ENCODE measurements at regions not wholly inside any gene's neighbourhood (a gene's known extent, or its start where the extent isn't known, plus 50 kb on each side); places are given as distances from the start of the nearest gene placed in this dataset.
"Not testable (repeated sequence)": the region's sequence is repeated elsewhere in the genome, so short reads cannot be mapped to it uniquely, and the experiment has no call there.

DNA sequence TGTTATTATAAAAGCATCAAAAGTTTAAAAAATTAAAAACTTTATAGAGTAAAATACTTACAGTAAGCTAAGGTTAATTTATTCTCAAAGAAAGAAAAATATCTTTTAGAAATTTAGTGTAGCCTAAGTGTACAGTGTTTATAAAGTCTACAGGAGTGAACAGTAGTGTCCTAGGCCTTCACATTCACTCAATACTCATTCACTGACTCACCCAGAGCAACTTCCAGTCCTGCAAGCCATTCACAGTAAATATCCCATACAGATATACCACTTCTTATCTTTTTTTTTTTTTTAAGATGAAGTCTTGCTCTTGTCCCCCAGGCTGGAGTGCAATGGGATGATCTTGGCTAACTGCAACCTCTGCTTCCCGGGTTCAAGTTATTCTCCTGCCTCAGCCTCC is 73.1 kb upstream of the FST start:
- no peak for DNase-seq (ENCODE audit: low spot score)
- WGBS, result 95% methylated on average over 1 of the region's 1 CpG
- Histone ChIP-seq H3K9me3 (no peaks in the 10 kb centered on the region), H3K4me3 (no peak overlapping the region), H3K4me1 (replicated peaks) (no peaks in the 10 kb centered on the region), H3K27ac (no peak overlapping the region), H3K36me3 (no peaks in the 10 kb centered on the region), H3K27me3 (replicated peaks; ENCODE audit: insufficient read depth) (no peaks in the 10 kb centered on the region)
- TF ChIP-seq, protein P1, sequence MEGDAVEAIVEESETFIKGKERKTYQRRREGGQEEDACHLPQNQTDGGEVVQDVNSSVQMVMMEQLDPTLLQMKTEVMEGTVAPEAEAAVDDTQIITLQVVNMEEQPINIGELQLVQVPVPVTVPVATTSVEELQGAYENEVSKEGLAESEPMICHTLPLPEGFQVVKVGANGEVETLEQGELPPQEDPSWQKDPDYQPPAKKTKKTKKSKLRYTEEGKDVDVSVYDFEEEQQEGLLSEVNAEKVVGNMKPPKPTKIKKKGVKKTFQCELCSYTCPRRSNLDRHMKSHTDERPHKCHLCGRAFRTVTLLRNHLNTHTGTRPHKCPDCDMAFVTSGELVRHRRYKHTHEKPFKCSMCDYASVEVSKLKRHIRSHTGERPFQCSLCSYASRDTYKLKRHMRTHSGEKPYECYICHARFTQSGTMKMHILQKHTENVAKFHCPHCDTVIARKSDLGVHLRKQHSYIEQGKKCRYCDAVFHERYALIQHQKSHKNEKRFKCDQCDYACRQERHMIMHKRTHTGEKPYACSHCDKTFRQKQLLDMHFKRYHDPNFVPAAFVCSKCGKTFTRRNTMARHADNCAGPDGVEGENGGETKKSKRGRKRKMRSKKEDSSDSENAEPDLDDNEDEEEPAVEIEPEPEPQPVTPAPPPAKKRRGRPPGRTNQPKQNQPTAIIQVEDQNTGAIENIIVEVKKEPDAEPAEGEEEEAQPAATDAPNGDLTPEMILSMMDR (IDR thresholded peaks at IDR 0.05), result no peak
- TF ChIP-seq POLR2AphosphoS5 (IDR thresholded peaks at IDR 0.05) (no peak), POLR2A (IDR thresholded peaks at IDR 0.05) (no peak)
- intact Hi-C loops (cut with DNase I), result no loop called here

DNA sequence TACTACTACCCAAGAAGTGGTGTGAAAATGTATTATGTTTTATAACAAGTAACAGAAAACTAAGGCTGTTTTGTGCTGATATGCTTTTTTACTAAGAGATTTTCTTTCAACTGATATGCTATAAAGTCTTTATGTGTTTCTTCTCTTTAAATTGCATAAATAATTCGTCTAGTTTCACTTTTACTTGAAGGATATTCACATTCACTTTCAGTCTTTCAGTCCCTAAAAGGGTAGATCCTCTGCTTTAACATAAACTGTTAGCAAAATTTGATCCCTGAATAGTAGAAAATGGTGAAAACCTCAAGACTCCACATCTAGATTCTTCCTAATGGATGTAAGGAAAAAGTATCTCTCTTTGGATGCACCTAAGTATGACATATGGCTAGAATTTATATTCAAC is 69.0 kb upstream of the FST start:
- H3K9me3 ChIP-seq, result no peaks in the 10 kb centered on the region
- no peaks in the 10 kb centered on the region for H3K36me3 ChIP-seq
- no peak for DNase-seq (ENCODE audit: low spot score)
- intact Hi-C loops (cut with DNase I), result no loop called here
- no peak for TF ChIP-seq POLR2A (IDR thresholded peaks at IDR 0.05)
- H3K4me3 ChIP-seq, result no peak overlapping the region
- WGBS, result 18% methylated on average over 1 of the region's 1 CpG
- H3K4me1 ChIP-seq (replicated peaks), result no peaks in the 10 kb centered on the region
- no peak overlapping the region for H3K27ac ChIP-seq
- no peaks in the 10 kb centered on the region for H3K27me3 ChIP-seq (replicated peaks; ENCODE audit: insufficient read depth)

DNA sequence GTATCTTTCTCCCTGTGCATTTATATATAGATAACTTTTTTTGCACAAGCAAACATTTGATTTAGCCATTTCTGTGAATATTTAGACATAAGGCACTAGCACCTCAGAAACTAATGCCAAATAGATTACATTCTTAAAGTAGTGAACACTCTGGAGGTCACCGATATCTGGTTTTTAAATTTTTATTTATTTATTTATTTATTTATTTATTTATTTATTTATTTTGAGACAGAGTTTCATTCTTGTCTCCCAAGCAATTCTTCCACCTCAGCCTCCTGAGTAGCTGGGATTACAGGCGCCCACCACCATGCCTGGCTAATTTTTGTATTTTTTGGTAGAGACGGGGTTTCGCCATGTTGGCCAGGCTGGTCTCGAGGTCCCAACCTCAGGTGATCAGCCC is 67.9 kb upstream of the FST start:
- DNase-seq (ENCODE audit: low spot score); H3K27ac ChIP-seq; H3K9me3 ChIP-seq; intact Hi-C loops (cut with DNase I); H3K4me3 ChIP-seq; H3K27me3 ChIP-seq (replicated peaks; ENCODE audit: insufficient read depth); H3K4me1 ChIP-seq (replicated peaks); H3K36me3 ChIP-seq: not testable (repeated sequence)
- 95% methylated on average over 5 of the region's 5 CpGs for WGBS

DNA sequence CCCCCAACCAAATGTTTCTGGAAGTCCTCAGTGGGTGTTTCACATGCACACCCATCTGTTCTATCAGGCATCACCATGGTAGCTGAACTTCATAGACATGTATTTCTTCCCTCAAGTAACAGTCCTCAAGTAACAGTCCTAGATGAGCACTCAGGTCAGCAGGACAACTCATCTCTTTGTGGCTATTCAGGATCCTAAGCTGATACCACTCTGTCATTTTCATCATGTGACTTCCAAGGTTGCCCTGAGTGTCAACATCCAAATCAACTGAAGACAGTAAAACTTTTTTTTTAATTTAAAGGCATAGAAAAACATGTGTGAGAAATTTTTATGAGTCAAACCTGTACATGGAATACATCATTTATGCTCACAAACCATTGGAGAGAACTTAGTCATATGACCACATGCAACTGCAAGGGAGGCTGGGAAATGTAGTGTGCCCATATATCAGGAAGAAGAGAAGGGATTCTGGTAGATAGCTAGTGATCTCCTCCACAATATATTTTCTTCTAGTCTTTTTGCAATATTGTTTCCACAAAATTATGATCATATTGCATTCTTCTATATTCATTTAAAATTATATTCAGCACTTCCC is 64.2 kb upstream of the FST start:
- no peak for DNase-seq (ENCODE audit: low spot score)
- H3K27ac ChIP-seq, result no peak overlapping the region
- no peaks in the 10 kb centered on the region for H3K36me3 ChIP-seq
- no peaks in the 10 kb centered on the region for H3K27me3 ChIP-seq (replicated peaks; ENCODE audit: insufficient read depth)
- no peak overlapping the region for H3K4me3 ChIP-seq
- no peaks in the 10 kb centered on the region for H3K9me3 ChIP-seq
- H3K4me1 ChIP-seq (replicated peaks), result no peaks in the 10 kb centered on the region
- intact Hi-C loops (cut with DNase I), result no loop called here
- TF ChIP-seq POLR2AphosphoS5 (IDR thresholded peaks at IDR 0.05), result no peak
- TF ChIP-seq, protein P1 (IDR thresholded peaks at IDR 0.05), result no peak
- no peak for TF ChIP-seq POLR2A (IDR thresholded peaks at IDR 0.05)

DNA sequence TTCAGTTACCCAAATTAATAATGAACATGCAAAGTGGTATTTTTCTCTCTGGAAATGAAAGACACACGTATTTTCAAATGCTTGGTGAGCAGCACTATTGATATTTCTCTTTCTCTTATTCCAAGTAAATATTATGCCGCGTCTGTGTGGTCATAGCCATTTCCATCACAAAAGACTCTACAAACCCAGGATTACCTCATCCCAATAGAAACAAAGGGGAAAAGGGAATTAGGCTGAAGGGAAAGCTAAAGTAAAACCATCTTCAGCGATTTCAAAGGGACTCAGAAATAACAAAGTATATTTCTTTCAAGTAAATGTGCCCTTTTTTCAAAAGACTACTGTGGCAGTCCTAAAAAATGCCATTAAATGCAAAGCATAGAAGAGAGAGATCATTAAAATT is 62.0 kb upstream of the FST start:
- Histone ChIP-seq H3K4me1 (replicated peaks) (no peaks in the 10 kb centered on the region), H3K27ac (no peak overlapping the region), H3K4me3 (no peak overlapping the region), H3K36me3 (no peaks in the 10 kb centered on the region), H3K27me3 (replicated peaks; ENCODE audit: insufficient read depth) (no peaks in the 10 kb centered on the region), H3K9me3 (no peaks in the 10 kb centered on the region)
- intact Hi-C loops (cut with DNase I), result no loop called here
- WGBS, result 75% methylated on average over 4 of the region's 4 CpGs
- TF ChIP-seq POLR2A (IDR thresholded peaks at IDR 0.05), result no peak
- TF ChIP-seq, protein P1 (IDR thresholded peaks at IDR 0.05), result no peak
- TF ChIP-seq POLR2AphosphoS5 (IDR thresholded peaks at IDR 0.05), result no peak
- no peak for DNase-seq (ENCODE audit: low spot score)

DNA sequence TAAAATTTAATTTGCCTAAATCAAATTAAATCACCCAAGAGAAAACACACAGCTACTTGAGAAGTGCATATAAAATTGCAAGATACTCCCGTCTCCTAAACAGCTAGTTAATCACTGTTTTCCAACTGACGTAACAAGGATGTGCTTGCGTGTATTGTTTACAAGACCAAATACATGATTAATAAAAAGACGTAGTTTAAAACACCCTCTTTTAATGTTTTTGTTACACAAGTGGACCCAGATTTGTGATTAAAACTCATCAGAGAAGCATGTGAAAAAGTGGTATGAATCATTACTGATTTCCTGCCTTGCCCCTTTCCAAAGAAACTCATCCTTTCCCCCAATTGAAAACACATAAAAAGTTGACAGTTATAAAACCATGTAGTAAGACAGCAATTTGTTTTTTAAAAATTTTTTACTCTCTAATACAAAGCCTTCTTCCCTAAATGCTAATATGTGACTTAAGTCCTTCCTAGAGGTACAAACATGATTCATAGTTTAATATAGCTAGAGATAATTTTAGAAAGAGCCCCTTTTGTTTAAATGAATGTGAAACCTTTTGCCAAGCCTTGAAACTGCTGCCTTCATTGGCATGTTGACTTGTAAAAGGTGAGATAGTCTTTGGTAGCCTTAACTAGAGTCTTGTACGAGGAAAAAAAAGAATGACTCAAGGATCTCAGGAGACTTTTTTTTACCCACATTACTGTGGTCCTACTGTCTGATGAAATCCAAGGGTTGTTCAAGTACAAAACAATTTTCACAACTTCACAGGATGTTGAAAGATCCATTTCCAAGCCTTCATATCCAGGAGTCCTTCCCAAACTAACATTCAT is 61.4 kb upstream of the FST start:
- Histone ChIP-seq H3K27ac (no peak overlapping the region), H3K9me3 (no peaks in the 10 kb centered on the region), H3K4me1 (replicated peaks) (no peaks in the 10 kb centered on the region), H3K27me3 (replicated peaks; ENCODE audit: insufficient read depth) (no peaks in the 10 kb centered on the region), H3K36me3 (no peaks in the 10 kb centered on the region), H3K4me3 (no peak overlapping the region)
- WGBS, result 57% methylated on average over 5 of the region's 5 CpGs
- no peak for DNase-seq (ENCODE audit: low spot score)
- TF ChIP-seq POLR2A (IDR thresholded peaks at IDR 0.05) (no peak), POLR2AphosphoS5 (IDR thresholded peaks at IDR 0.05) (no peak)
- TF ChIP-seq, protein P1 (IDR thresholded peaks at IDR 0.05), result no peak
- intact Hi-C loops (cut with DNase I), result no loop called here

All from prostate gland (tissue), 2 donors.